NT2/D1 (cell line): ENCODE measurements at regions not wholly inside any gene's neighbourhood (a gene's known extent, or its start where the extent isn't known, plus 50 kb on each side); places are given as distances from the start of the nearest gene placed in this dataset.
"Not testable (repeated sequence)": the region's sequence is repeated elsewhere in the genome, so short reads cannot be mapped to it uniquely, and the experiment has no call there.

Experiments used
- DNase-seq: peaks from one replicate; pipeline ENCODE4 v3.0.0-alpha.2; 2011; ENCODE audit warnings: low read depth, low spot score
- H3K27me3 ChIP-seq: 2 replicates; pipeline ENCODE4 v1.6.0; 2011; ENCODE audit warnings: mild to moderate bottlenecking; ENCODE audit not compliant: insufficient read length, insufficient read depth
- H3K36me3 ChIP-seq: 2 replicates; pipeline ENCODE4 v1.6.1; 2011; ENCODE audit warnings: mild to moderate bottlenecking, low read length, mixed read lengths; ENCODE audit not compliant: insufficient read depth, insufficient read length
- H3K4me1 ChIP-seq: 2 replicates; pipeline ENCODE4 v1.5.1; 2011; ENCODE audit not compliant: insufficient read depth, insufficient read length
- H3K4me3 ChIP-seq: 2 replicates; pipeline ENCODE4 v1.5.1; 2011; ENCODE audit warnings: low read depth; ENCODE audit not compliant: insufficient read length
- H3K9ac ChIP-seq: 2 replicates; pipeline ENCODE4 v1.6.0; 2011; ENCODE audit warnings: low read depth; ENCODE audit not compliant: insufficient read length
- H3K9me3 ChIP-seq: 2 replicates; pipeline ENCODE4 v1.5.1; 2011; ENCODE audit warnings: mild to moderate bottlenecking, low read length; ENCODE audit not compliant: insufficient read depth
- SUZ12 ChIP-seq: IDR thresholded peaks from 2 replicates; pipeline ENCODE4 v1.6.1; 2011; ENCODE audit not compliant: insufficient read length, insufficient read depth; ENCODE audit errors: extremely low read depth
- YY1 ChIP-seq: IDR thresholded peaks from 2 replicates; pipeline ENCODE4 v1.6.1; 2011; ENCODE audit not compliant: insufficient read length, insufficient read depth
- ZNF274 ChIP-seq: IDR thresholded peaks from 2 replicates; pipeline ENCODE4 v1.6.1; 2011; ENCODE audit warnings: mild to moderate bottlenecking, low read depth, low read length

- DNase-seq: no peak
- no peak overlapping the region for H3K4me3 ChIP-seq
- H3K9me3 ChIP-seq: no peaks in the 10 kb centered on the region
- no peaks in the 10 kb centered on the region for H3K4me1 ChIP-seq
- H3K36me3 ChIP-seq: no peaks in the 10 kb centered on the region
- TF ChIP-seq YY1 (no peak), ZNF274 (no peak), SUZ12 (no peak)
- no peak overlapping the region for H3K9ac ChIP-seq
- H3K27me3 ChIP-seq: no peaks in the 10 kb centered on the region
These were observed 109.0 kb downstream of the ANXA3 start for GRCh38 chr4:78660559-78660958.

DNA sequence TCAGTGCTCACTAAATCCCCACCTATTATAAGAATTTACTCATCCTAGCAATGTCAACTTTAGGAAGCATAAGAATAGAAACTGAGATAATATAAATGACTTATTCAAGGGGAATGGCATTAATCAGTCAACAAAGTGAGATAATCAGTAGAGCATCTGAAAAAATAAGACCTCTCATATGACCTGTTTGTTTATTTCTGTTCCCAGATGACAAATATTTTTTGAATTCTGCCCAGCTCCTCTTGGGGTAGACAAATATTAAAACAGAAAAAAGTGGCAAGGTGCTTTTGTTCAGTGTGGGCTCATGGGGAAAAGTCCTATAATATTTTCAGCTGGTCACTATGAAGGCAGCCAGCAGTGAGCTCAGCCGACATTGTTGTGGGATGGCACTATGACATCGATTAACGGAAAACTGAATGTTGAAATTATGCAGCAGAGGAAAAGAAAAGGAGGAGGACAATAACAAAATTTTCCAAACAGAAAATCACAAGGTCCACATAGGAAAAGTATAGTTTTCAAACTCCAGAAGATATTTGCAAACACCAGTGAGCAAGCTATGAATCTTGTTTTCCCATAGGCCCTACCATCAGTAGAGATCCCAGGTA, 109.6 kb downstream of the ANXA3 start:
- Histone ChIP-seq H3K4me1 (no peaks in the 10 kb centered on the region), H3K36me3 (no peaks in the 10 kb centered on the region), H3K4me3 (no peak overlapping the region), H3K9me3 (no peaks in the 10 kb centered on the region), H3K9ac (no peak overlapping the region), H3K27me3 (no peaks in the 10 kb centered on the region)
- TF ChIP-seq SUZ12 (no peak), ZNF274 (no peak), YY1 (no peak)
- DNase-seq: no peak

DNA sequence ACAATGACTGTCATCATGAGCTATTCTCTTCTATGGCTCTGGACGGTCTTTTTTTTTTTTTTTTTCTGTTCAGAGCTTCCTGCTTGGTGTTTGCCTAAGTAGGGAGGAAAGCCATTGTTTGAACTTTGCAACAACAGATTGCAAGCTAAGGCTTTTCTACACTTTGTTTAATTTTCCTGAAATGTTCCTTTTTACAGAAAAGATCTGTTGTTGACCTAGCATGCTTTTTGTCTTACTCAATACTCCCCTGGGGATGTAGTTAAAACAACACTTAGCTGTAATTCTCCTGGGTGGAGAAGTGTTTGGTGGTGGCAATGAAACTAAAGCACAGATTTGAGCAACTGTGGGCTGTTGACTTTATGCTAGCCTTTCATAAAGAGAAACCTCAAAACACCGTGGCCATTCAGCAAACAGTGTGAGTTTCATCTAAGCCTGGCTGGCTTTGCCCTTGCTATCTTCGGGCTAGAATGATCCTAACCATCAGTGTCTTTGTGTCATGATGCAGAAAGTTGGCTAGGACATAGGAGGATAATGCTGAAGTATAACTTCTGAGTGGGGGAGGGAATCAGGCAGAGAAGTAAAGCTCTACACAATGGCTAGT, 110.5 kb downstream of the ANXA3 start:
- no peak overlapping the region for H3K4me3 ChIP-seq
- no peaks in the 10 kb centered on the region for H3K36me3 ChIP-seq
- H3K9me3 ChIP-seq: no peaks in the 10 kb centered on the region
- no peaks in the 10 kb centered on the region for H3K27me3 ChIP-seq
- no peak for TF ChIP-seq ZNF274
- no peak for TF ChIP-seq SUZ12
- no peak for TF ChIP-seq YY1
- no peaks in the 10 kb centered on the region for H3K4me1 ChIP-seq
- no peak overlapping the region for H3K9ac ChIP-seq
- DNase-seq: no peak

DNA sequence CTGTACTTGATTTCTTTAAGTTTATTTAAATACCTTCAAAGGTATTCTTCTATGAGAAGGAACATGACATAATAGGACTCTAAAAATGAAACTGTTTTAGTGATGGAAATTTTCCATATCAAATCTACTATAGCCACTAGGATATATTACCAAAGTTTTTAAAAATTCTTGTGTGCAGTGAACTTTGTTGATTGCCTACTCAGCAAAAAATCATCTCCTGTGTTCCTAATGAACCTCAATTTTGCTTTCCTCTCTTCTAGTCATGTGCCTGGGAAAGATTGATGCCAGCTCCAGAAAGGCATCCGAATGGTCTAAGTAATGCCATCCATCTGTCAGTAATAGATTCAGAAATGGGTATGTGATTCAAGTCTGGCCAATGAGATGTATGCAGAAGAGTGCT, 111.1 kb downstream of the ANXA3 start:
- Histone ChIP-seq H3K27me3 (no peaks in the 10 kb centered on the region), H3K36me3 (no peaks in the 10 kb centered on the region), H3K4me1 (no peaks in the 10 kb centered on the region), H3K9ac (no peak overlapping the region), H3K4me3 (no peak overlapping the region), H3K9me3 (no peaks in the 10 kb centered on the region)
- TF ChIP-seq ZNF274 (no peak), YY1 (no peak), SUZ12 (no peak)
- no peak for DNase-seq

GRCh38 chr4:78664296-78664695, 111.9 kb upstream of the BMP2K start:
- not testable (repeated sequence) for H3K27me3 ChIP-seq, H3K9me3 ChIP-seq, H3K4me1 ChIP-seq

DNA sequence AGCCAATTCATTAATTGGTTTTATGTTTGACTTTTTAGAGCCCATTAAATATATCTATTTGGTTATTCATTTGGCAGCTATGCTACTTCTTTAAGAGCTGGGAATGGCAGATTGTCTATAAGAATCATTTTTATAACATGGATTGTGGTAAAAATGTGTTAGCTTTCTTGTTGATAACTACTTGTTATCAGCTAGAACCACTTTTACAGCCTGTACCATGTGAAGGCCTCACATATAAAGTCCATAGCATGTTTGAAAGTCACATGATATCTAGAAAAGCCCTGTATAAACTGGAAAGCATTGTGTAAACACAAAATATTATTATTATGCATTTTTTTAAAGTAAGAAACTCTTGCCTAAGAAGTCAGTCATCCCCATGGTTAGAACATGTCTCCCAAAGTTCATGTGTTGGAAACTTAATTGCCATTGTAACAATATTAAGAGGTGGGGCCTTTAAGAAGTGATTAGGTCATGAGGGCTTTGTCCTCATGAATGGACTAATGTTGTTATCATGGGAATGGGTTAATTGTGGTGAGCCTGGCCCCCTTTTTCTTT, 110.9 kb upstream of the BMP2K start:
- no peaks in the 10 kb centered on the region for H3K27me3 ChIP-seq
- no peak for DNase-seq
- no peaks in the 10 kb centered on the region for H3K4me1 ChIP-seq
- H3K4me3 ChIP-seq: no peak overlapping the region
- H3K9ac ChIP-seq: no peak overlapping the region
- TF ChIP-seq ZNF274: no peak
- TF ChIP-seq YY1: no peak
- TF ChIP-seq SUZ12: no peak
- no peaks in the 10 kb centered on the region for H3K9me3 ChIP-seq
- H3K36me3 ChIP-seq: no peaks in the 10 kb centered on the region

More at GRCh38 chr4:78664296-78664695, 111.9 kb upstream of the BMP2K start:
- DNase-seq, H3K4me3 ChIP-seq, H3K36me3 ChIP-seq, H3K9ac ChIP-seq: not testable (repeated sequence)

GRCh38 chr4:78666830-78667258, 109.3 kb upstream of the BMP2K start:
- no peak overlapping the region for H3K4me3 ChIP-seq
- H3K9ac ChIP-seq: no peak overlapping the region
- H3K4me1 ChIP-seq: no peaks in the 10 kb centered on the region
- no peaks in the 10 kb centered on the region for H3K9me3 ChIP-seq
- H3K27me3 ChIP-seq: no peaks in the 10 kb centered on the region
- DNase-seq: no peak
- TF ChIP-seq SUZ12 (no peak), ZNF274 (no peak), YY1 (no peak)
- H3K36me3 ChIP-seq: no peaks in the 10 kb centered on the region

DNA sequence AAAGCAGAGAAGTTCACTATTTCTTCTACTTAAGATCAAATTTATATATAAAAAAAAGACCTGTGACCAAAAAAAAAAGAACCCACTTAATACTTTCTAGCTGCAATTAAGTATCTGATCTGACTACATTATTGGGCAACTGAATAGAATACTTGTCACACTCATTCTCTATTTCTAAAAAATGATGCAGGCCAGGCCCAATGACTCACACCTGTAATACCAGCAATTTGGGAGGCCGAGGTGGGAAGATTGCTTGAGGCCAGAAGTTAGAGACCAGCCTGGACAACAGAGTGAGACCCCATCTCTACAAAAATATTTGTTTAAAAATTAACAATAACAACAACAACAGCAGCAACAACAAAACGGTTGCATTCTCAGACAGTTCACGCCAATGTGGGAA, 108.8 kb upstream of the BMP2K start:
- TF ChIP-seq YY1: no peak
- TF ChIP-seq ZNF274: no peak
- TF ChIP-seq SUZ12: no peak
- Histone ChIP-seq H3K4me1 (no peaks in the 10 kb centered on the region), H3K36me3 (no peaks in the 10 kb centered on the region), H3K9me3 (no peaks in the 10 kb centered on the region), H3K4me3 (no peak overlapping the region), H3K9ac (no peak overlapping the region), H3K27me3 (no peaks in the 10 kb centered on the region)
- DNase-seq: no peak
